SU-DHL-6 (cell line): ENCODE measurements at regions not wholly inside any gene's neighbourhood (a gene's known extent, or its start where the extent isn't known, plus 50 kb on each side); places are given as distances from the start of the nearest gene placed in this dataset.

Source experiments
- H2AFZ ChIP-seq: fragments of 200-600 bp; sonication (generic); 2 replicates; pipeline ENCODE4 v1.6.1; 2014; ENCODE audit warnings: low read depth, mild to moderate bottlenecking, moderate library complexity, mixed read lengths, antibody characterized with exemption, low read length; ENCODE audit not compliant: severe bottlenecking
- H3F3A ChIP-seq: fragments of 200-600 bp; shearing (Covaris generic); 2 replicates; pipeline ENCODE4 v1.6.0; 2016; ENCODE audit warnings: antibody characterized with exemption, mild to moderate bottlenecking; ENCODE audit not compliant: insufficient read depth
- H3K27ac ChIP-seq: fragments of 200-600 bp; sonication (generic); 2 replicates; pipeline ENCODE4 v1.5.1; 2016; ENCODE audit warnings: low read depth, mild to moderate bottlenecking, low read length, moderate library complexity, mixed read lengths
- H3K27me3 ChIP-seq: fragments of 200-600 bp; sonication (generic), shearing (Covaris generic); 2 replicates; pipeline ENCODE4 v1.6.0; 2014; ENCODE audit warnings: mild to moderate bottlenecking, low read length
- H3K36me3 ChIP-seq: fragments of 200-600 bp; sonication (generic); 2 replicates; pipeline ENCODE4 v1.6.1; 2014; ENCODE audit warnings: mild to moderate bottlenecking, low read length, mixed read lengths
- H3K4me2 ChIP-seq: fragments of 300-600, 200-600 bp; shearing (Covaris generic), sonication (generic); 2 replicates; pipeline ENCODE4 v1.6.0; 2014; ENCODE audit warnings: low read length, low read depth, mild to moderate bottlenecking; ENCODE audit not compliant: poor library complexity, severe bottlenecking
- H3K4me3 ChIP-seq: fragments of 200-600 bp; sonication (generic); 2 replicates; pipeline ENCODE4 v1.5.1; 2014; ENCODE audit warnings: antibody characterized with exemption, low read length, mild to moderate bottlenecking, mixed read lengths; ENCODE audit not compliant: insufficient read depth, poor library complexity, severe bottlenecking
- H3K79me2 ChIP-seq: fragments of 200-600 bp; sonication (generic); 2 replicates; pipeline ENCODE4 v1.6.1; 2014; ENCODE audit warnings: mild to moderate bottlenecking, low read length, moderate library complexity; ENCODE audit not compliant: insufficient read depth
- H3K9ac ChIP-seq: fragments of 200-600 bp; sonication (generic); 2 replicates; pipeline ENCODE4 v1.7.0; 2014; ENCODE audit warnings: mild to moderate bottlenecking, low read length
- H3K9me2 ChIP-seq: fragments of 200-600 bp; sonication (generic); replicated peaks from 2 replicates; pipeline ENCODE4 v1.6.1; 2014; ENCODE audit warnings: low read length; ENCODE audit not compliant: insufficient read depth
- H3K9me3 ChIP-seq: fragments of 200-600 bp; sonication (generic); 2 replicates; pipeline ENCODE4 v1.6.1; 2014; ENCODE audit warnings: low read length, mixed read lengths; ENCODE audit not compliant: insufficient read depth
- H4K20me1 ChIP-seq: fragments of 200-600 bp; sonication (generic); 2 replicates; pipeline ENCODE4 v1.6.1; 2014; ENCODE audit warnings: low read depth, mild to moderate bottlenecking, antibody characterized with exemption, low read length, moderate library complexity, mixed read lengths
- CTCF ChIP-seq: fragments of 200-600 bp; sonication (generic); IDR thresholded peaks from one replicate; pipeline ENCODE4 v1.5.1; 2017; ENCODE audit warnings: antibody characterized with exemption, mild to moderate bottlenecking, low read length, moderate library complexity; ENCODE audit not compliant: insufficient read depth, poor library complexity, severe bottlenecking
- EZH2phosphoT487 ChIP-seq: fragments of 200-600 bp; sonication (generic), shearing (Covaris generic); conservative IDR thresholded peaks from 2 replicates; pipeline ENCODE4 v1.6.1; 2018; ENCODE audit warnings: mild to moderate bottlenecking, antibody characterized with exemption, low read length, moderate library complexity, mixed read lengths

GRCh38 chr2:67974559-67975430, 88.0 kb downstream of the C1D start:
- Histone ChIP-seq H3K4me3 (no peak overlapping the region), H3K27me3 (0 out of 2 replicates have a peak, but pooled peaks cover 4% of the 10 kb centered on the region), H3K9ac (no peak overlapping the region), H3K36me3 (no peaks in the 10 kb centered on the region), H3K9me2 (no peaks in the 10 kb centered on the region), H3K27ac (no peak overlapping the region), H3K79me2 (no peaks in the 10 kb centered on the region), H3K4me2 (no peak overlapping the region), H3K9me3 (no peaks in the 10 kb centered on the region), H3F3A (no peaks in the 10 kb centered on the region), H2AFZ (no peak overlapping the region), H4K20me1 (no peaks in the 10 kb centered on the region; the same call in 1 of the 2 replicates)
- TF ChIP-seq EZH2phosphoT487: no peak
- no peak for TF ChIP-seq CTCF

- Histone ChIP-seq H3K9me2 (no peaks in the 10 kb centered on the region), H3F3A (no peaks in the 10 kb centered on the region), H2AFZ (no peak overlapping the region), H3K79me2 (no peaks in the 10 kb centered on the region), H3K27me3 (0 out of 2 replicates have a peak, but pooled peaks cover 4% of the 10 kb centered on the region), H3K9ac (no peak overlapping the region), H3K4me3 (no peak overlapping the region), H3K36me3 (no peaks in the 10 kb centered on the region), H3K27ac (no peak overlapping the region), H3K9me3 (no peaks in the 10 kb centered on the region), H4K20me1 (no peaks in the 10 kb centered on the region), H3K4me2 (no peak overlapping the region)
- TF ChIP-seq CTCF: no peak
- TF ChIP-seq EZH2phosphoT487: no peak
Measured at GRCh38 chr2:67977464-67977863, 85.3 kb downstream of the C1D start.

- Histone ChIP-seq H3K79me2 (no peaks in the 10 kb centered on the region), H3K27ac (no peak overlapping the region), H3F3A (no peaks in the 10 kb centered on the region), H3K9ac (no peak overlapping the region), H3K4me3 (no peak overlapping the region), H3K9me3 (no peaks in the 10 kb centered on the region), H4K20me1 (no peaks in the 10 kb centered on the region), H3K9me2 (no peaks in the 10 kb centered on the region), H3K4me2 (no peak overlapping the region), H2AFZ (no peak overlapping the region), H3K36me3 (no peaks in the 10 kb centered on the region), H3K27me3 (0 out of 2 replicates have a peak, but pooled peaks cover 2% of the 10 kb centered on the region)
- TF ChIP-seq EZH2phosphoT487 (no peak), CTCF (no peak)
Measured at GRCh38 chr2:67982956-67983355, 79.8 kb downstream of the C1D start.
